Gastroesophageal sphincter (tissue), 4 donors: ENCODE measurements at regions not wholly inside any gene's neighbourhood (a gene's known extent, or its start where the extent isn't known, plus 50 kb on each side); places are given as distances from the start of the nearest gene placed in this dataset.

Experiments
- ATAC-seq: fragments of 150-250 bp; one replicate; pipeline ENCODE4 v1.9.1; 2016; ENCODE audit warnings: mild to moderate bottlenecking, moderate library complexity
- H3K27ac ChIP-seq, 4 donors: fragments of 200-600 bp; sonication (generic) in 3 of 4; 1 replicate in 3 of 4; 2 replicates in 1 of 4; pipeline ENCODE4 v1.5.1; 2016 to 2019
- H3K27me3 ChIP-seq: fragments of 200-600 bp; sonication (generic); one replicate; pipeline ENCODE4 v1.5.1; 2019
- H3K36me3 ChIP-seq, 2 donors: fragments of 200-600 bp; sonication (generic); one replicate each; pipeline ENCODE4 v1.5.1; 2019; ENCODE audit warnings: control low read depth in 1 of 2
- H3K4me1 ChIP-seq, 3 donors: fragments of 200-600 bp; sonication (generic); 1 replicate in 2 of 3; 2 replicates in 1 of 3; pipeline ENCODE4 v1.5.1; 2016 to 2019; ENCODE audit warnings: control low read depth in 2 of 3
- H3K4me3 ChIP-seq, 2 donors: fragments of 200-600 bp; sonication (generic); one replicate each; pipeline ENCODE4 v1.5.1; 2019; ENCODE audit warnings: mild to moderate bottlenecking in 1 of 2, moderate library complexity in 1 of 2
- H3K9me3 ChIP-seq, 3 donors: fragments of 200-600 bp; sonication (generic); one replicate each; pipeline ENCODE4 v1.5.1; 2017 to 2019; ENCODE audit warnings: control low read depth in 2 of 3
- EP300 ChIP-seq: sonication (generic); formaldehyde crosslinking; IDR thresholded peaks from one replicate; pipeline ENCODE4 v1.6.1; 2017; ENCODE audit warnings: antibody characterized with exemption, mild to moderate bottlenecking
- POLR2A ChIP-seq, 2 donors: fragments of 450-650 bp; IDR thresholded peaks; one replicate each; pipeline ENCODE4 v1.6.1; 2017; ENCODE audit warnings: antibody characterized with exemption in 2 of 2, mild to moderate bottlenecking in 2 of 2, moderate library complexity in 1 of 2
- POLR2AphosphoS5 ChIP-seq: sonication (generic); formaldehyde crosslinking; IDR thresholded peaks from one replicate; pipeline ENCODE4 v1.6.1; 2017; ENCODE audit warnings: antibody characterized with exemption
- WGBS, 2 donors: methylation state at CpG; one replicate each; pipeline ENCODE4 v1.1.5; 2018; ENCODE audit warnings: low coverage in 1 of 2; 5-methylcytosine and 5-hydroxymethylcytosine counted together
- TF ChIP-seq, protein P1 (sequence below), 4 experiments: fragments of 200-600 bp in 2 of 4; fragments of 450-650 bp in 2 of 4; sonication (generic) in 1 of 4; IDR thresholded peaks; one replicate each; pipeline ENCODE4 v1.5.1; 2017 to 2019; ENCODE audit warnings: antibody characterized with exemption in 4 of 4, mild to moderate bottlenecking in 2 of 4, moderate library complexity in 2 of 4

DNA sequence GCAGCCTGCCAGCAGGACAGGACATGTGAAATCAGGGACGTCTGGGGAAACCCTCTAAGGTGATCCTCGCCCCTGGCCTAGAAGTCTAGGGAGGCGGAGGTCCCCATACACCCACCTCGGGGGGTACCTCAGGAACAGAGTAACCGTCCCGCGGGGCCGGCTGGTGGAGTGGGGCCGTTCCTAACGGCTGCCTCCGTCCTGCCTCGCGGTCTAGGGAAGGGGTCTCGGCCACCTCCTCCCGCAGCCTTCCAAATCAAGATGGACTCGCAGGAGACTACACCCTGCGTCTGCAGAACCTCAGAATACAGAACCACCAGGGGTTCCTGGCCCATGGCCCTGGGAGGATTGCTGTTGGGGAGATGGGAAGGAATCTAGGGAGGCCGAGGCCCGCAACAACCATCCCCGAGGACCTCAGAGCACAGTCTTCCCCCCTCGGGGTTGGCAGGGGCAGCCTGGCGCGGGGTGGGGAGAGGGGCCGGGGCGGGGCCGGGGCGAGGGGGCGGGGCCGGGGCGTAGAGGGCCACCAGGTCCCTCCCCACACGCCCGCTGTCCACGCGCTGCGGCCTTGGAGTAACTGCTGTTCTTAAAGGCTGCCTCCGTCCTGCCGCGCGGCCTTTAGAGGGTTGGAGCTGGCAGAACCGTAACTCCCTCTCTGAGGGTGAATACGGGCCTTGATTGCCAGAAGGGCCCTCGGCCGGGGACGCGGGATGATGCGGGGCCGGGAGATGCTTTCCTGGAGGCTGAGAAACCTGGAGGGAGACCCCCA is 89.0 kb upstream of the MLN start:
- WGBS, 2 donors, result 87% methylated on average over 7 of the region's 47 CpGs; no CpG with 5 or more reads in 1 of the 2 donors
- Histone ChIP-seq H3K4me3 (no peak overlapping the region), H3K27ac (no peak overlapping the region), H3K9me3 (no peaks in the 10 kb centered on the region), H3K4me1 (peaks cover 0 to 17% (median 0%) of the 10 kb centered on the region in 3 donors), H3K27me3 (no peaks in the 10 kb centered on the region), H3K36me3 (no peaks in the 10 kb centered on the region)
- ATAC-seq, result no peak
- TF ChIP-seq, protein P1, sequence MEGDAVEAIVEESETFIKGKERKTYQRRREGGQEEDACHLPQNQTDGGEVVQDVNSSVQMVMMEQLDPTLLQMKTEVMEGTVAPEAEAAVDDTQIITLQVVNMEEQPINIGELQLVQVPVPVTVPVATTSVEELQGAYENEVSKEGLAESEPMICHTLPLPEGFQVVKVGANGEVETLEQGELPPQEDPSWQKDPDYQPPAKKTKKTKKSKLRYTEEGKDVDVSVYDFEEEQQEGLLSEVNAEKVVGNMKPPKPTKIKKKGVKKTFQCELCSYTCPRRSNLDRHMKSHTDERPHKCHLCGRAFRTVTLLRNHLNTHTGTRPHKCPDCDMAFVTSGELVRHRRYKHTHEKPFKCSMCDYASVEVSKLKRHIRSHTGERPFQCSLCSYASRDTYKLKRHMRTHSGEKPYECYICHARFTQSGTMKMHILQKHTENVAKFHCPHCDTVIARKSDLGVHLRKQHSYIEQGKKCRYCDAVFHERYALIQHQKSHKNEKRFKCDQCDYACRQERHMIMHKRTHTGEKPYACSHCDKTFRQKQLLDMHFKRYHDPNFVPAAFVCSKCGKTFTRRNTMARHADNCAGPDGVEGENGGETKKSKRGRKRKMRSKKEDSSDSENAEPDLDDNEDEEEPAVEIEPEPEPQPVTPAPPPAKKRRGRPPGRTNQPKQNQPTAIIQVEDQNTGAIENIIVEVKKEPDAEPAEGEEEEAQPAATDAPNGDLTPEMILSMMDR (IDR thresholded peaks at IDR 0.05), result no peak
- TF ChIP-seq EP300, result no peak
- TF ChIP-seq POLR2AphosphoS5, result no peak
- no peak for TF ChIP-seq POLR2A (IDR thresholded peaks at IDR 0.05)

DNA sequence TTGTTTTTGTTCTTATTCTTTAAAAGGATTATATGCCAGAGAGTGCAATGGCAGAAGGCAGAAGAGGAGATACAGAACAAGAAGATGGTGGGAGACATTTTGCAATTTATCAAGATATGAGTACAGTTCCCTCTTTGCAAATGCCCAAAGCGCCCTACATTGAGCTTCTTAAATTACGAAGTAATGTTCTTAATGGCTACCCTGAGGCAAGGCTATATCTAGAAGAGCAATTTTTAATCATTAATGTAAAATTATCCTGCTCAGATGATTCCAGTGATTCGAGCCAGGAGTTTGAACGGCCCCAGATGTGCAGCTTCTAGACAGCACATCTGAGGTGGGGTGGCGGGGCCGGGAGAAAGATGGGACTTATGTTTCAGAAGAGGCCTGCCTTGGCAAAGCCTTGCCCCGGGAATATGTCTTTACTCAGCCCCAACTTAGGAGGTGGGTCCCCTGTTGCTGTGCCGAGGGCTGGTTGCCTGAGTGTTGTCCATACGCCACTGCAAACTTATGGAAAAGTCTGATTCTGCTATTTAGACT is 84.9 kb upstream of the MLN start:
- H3K27ac ChIP-seq, result no peak overlapping the region
- no peak overlapping the region for H3K4me3 ChIP-seq
- ATAC-seq, result no peak
- WGBS, 2 donors, result 42 to 46% methylated on average over 5 to 9 of the region's 9 CpGs
- TF ChIP-seq, protein P1 (IDR thresholded peaks at IDR 0.05), result no peak
- TF ChIP-seq EP300 (no peak), POLR2AphosphoS5 (no peak), POLR2A (IDR thresholded peaks at IDR 0.05) (no peak)
- H3K27me3 ChIP-seq, result peaks cover 7% of the 10 kb centered on the region
- H3K4me1 ChIP-seq, result peaks cover 0 to 12% (median 0%) of the 10 kb centered on the region in 3 donors
- H3K36me3 ChIP-seq, result no peaks in the 10 kb centered on the region
- no peaks in the 10 kb centered on the region for H3K9me3 ChIP-seq

DNA sequence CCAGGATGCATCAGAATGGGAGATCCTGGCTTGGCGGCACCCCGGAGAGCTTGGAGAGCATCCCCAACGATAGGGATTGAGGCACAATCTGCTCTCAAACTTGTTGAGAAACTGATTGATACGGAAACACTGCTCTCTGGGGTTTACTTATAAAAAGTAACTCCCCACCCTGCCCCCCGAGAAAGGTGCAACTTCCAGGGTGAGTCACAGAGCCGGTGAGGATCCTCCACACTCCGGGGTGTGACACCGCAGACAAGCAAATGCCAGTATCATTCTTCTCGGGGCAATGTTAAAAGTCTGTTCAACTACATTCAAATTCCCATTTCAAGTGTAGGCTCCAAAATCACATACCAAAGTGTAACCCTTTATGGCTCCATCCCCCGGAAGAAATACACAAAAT is 84.4 kb upstream of the MLN start:
- Histone ChIP-seq H3K4me1 (peaks cover 0 to 12% (median 0%) of the 10 kb centered on the region in 3 donors), H3K27ac (no peak overlapping the region), H3K9me3 (no peaks in the 10 kb centered on the region), H3K27me3 (peaks cover 7% of the 10 kb centered on the region), H3K4me3 (no peak overlapping the region), H3K36me3 (no peaks in the 10 kb centered on the region)
- 53 to 68% methylated on average over 5 to 8 of the region's 10 CpGs for WGBS, 2 donors
- TF ChIP-seq EP300 (no peak), POLR2A (IDR thresholded peaks at IDR 0.05) (no peak), POLR2AphosphoS5 (no peak)
- TF ChIP-seq, protein P1 (IDR thresholded peaks at IDR 0.05), result no peak
- ATAC-seq, result no peak

DNA sequence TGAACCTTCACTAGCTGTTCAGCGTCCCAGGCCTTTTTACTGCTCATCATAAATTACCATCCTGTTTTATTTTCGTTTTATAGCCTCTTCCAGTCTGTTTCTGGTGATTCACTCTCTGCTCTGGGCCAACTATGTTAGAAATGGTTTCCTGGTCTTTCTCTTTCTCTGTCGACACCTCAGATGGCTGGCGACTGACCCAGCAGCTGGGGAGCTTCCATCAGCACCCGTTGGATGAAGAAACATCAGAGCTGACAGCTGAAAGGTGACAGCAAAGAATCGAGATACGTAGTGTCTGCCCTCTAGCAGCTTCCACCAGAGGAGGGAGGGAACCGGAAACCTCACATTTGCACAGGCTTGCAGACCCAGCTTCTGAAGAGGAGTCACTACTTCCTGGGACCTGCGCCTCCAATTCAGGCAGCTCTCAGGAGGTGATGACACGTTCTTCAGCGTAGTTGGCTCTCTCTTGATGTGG is 82.9 kb upstream of the MLN start:
- TF ChIP-seq POLR2A (IDR thresholded peaks at IDR 0.05) (no peak), EP300 (no peak), POLR2AphosphoS5 (peak; percentile 62)
- TF ChIP-seq, protein P1 (IDR thresholded peaks at IDR 0.05), result no peak
- ATAC-seq, result peak; percentile 72
- H3K4me1 ChIP-seq, result peaks cover 0 to 16% (median 0%) of the 10 kb centered on the region in 3 donors
- peak overlapping the region in 1 of 4 donors; percentile 41 for H3K27ac ChIP-seq
- H3K4me3 ChIP-seq, result no peak overlapping the region
- H3K9me3 ChIP-seq, result no peaks in the 10 kb centered on the region
- H3K27me3 ChIP-seq, result peaks cover 11% of the 10 kb centered on the region
- no peaks in the 10 kb centered on the region for H3K36me3 ChIP-seq
- 6 to 12% methylated on average over 2 to 3 of the region's 11 CpGs for WGBS, 2 donors
